Smooth muscle cell (in vitro differentiated cells): ENCODE measurements at regions not wholly inside any gene's neighbourhood (a gene's known extent, or its start where the extent isn't known, plus 50 kb on each side); places are given as distances from the start of the nearest gene placed in this dataset.

ENCODE experiments used
- DNase-seq: peaks from one replicate; lab custom pipeline; 2025; ENCODE audit not compliant: unreplicated experiment; lab: John Stamatoyannopoulos, UW
- H2AFZ ChIP-seq: fragments of 200-600 bp; sonication (generic); 2 replicates; pipeline ENCODE4 v1.6.0; 2016; ENCODE audit warnings: antibody characterized with exemption, low read depth, mild to moderate bottlenecking
- H3F3A ChIP-seq: fragments of 200-600 bp; sonication (generic); 2 replicates; pipeline ENCODE4 v1.6.0; 2017; ENCODE audit warnings: antibody characterized with exemption, low read depth
- H3K27ac ChIP-seq: fragments of 200-600 bp; sonication (generic); 2 replicates; pipeline ENCODE4 v1.5.1; 2016; ENCODE audit warnings: low read depth, mild to moderate bottlenecking
- H3K27me3 ChIP-seq: fragments of 200-600 bp; sonication (generic); 2 replicates; pipeline ENCODE4 v1.6.1; 2016; ENCODE audit warnings: low read depth, mild to moderate bottlenecking
- H3K36me3 ChIP-seq: fragments of 200-600 bp; sonication (generic); 2 replicates; pipeline ENCODE4 v1.5.1; 2016; ENCODE audit warnings: low read depth
- H3K4me1 ChIP-seq: fragments of 200-600 bp; sonication (generic); 2 replicates; pipeline ENCODE4 v1.5.1; 2016; ENCODE audit warnings: low read depth
- H3K4me2 ChIP-seq: fragments of 200-600 bp; sonication (generic); 2 replicates; pipeline ENCODE4 v1.6.0; 2016; ENCODE audit warnings: mild to moderate bottlenecking
- H3K4me3 ChIP-seq: fragments of 200-600 bp; sonication (generic); 2 replicates; pipeline ENCODE4 v1.5.1; 2016; ENCODE audit warnings: mild to moderate bottlenecking
- H3K79me2 ChIP-seq: fragments of 200-600 bp; sonication (generic); 2 replicates; pipeline ENCODE4 v1.6.0; 2016; ENCODE audit warnings: low read depth, mild to moderate bottlenecking
- H3K9ac ChIP-seq: fragments of 200-600 bp; sonication (generic); 2 replicates; pipeline ENCODE4 v1.6.0; 2016; ENCODE audit warnings: low read depth
- H3K9me3 ChIP-seq: fragments of 200-600 bp; sonication (generic); replicated peaks from 2 replicates; pipeline ENCODE4 v1.5.1; 2016; ENCODE audit warnings: low read depth
- H4K20me1 ChIP-seq: fragments of 200-600 bp; sonication (generic); 2 replicates; pipeline ENCODE4 v1.6.0; 2016; ENCODE audit warnings: low read depth
- WGBS: methylation state at CpG from one replicate; pipeline ENCODE4 v1.1.7; 2016; ENCODE audit warnings: low lambda C conversion rate; 5-methylcytosine and 5-hydroxymethylcytosine counted together
- TF ChIP-seq, protein P1 (sequence below): fragments of 200-600 bp; sonication (generic); IDR thresholded peaks from 2 replicates; pipeline ENCODE4 v1.5.1; 2017; ENCODE audit warnings: borderline replicate concordance, mild to moderate bottlenecking, antibody characterized with exemption; ENCODE audit not compliant: insufficient read depth, poor library complexity, severe bottlenecking

DNA sequence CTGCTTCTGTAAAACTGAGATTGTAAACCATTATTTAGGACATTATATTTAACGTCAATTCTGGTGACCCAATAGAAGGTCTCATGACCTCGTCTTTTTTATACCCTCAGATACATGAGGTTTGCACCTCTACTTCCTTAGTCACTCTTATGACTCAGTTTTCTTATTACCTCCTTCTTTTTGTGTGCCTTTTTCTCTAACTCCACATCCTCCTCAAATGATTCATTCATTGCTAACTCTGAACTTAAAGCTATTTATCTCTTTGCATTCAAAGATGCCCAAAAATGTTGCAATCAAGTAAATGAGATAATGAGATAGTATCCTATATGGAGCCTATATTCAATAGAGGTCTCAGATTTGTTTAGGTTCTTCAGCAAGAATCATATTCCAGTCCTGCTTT, 121.0 kb upstream of the KYNU start:
- no peak overlapping the region for H2AFZ ChIP-seq
- H3K4me1 ChIP-seq = no peaks in the 10 kb centered on the region
- no peaks in the 10 kb centered on the region for H4K20me1 ChIP-seq
- H3K27me3 ChIP-seq = no peaks in the 10 kb centered on the region
- WGBS = 57% methylated on average over 2 of the region's 2 CpGs
- TF ChIP-seq, protein P1, sequence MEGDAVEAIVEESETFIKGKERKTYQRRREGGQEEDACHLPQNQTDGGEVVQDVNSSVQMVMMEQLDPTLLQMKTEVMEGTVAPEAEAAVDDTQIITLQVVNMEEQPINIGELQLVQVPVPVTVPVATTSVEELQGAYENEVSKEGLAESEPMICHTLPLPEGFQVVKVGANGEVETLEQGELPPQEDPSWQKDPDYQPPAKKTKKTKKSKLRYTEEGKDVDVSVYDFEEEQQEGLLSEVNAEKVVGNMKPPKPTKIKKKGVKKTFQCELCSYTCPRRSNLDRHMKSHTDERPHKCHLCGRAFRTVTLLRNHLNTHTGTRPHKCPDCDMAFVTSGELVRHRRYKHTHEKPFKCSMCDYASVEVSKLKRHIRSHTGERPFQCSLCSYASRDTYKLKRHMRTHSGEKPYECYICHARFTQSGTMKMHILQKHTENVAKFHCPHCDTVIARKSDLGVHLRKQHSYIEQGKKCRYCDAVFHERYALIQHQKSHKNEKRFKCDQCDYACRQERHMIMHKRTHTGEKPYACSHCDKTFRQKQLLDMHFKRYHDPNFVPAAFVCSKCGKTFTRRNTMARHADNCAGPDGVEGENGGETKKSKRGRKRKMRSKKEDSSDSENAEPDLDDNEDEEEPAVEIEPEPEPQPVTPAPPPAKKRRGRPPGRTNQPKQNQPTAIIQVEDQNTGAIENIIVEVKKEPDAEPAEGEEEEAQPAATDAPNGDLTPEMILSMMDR = no peak
- DNase-seq = no peak
- H3K9me3 ChIP-seq = no peaks in the 10 kb centered on the region
- no peaks in the 10 kb centered on the region for H3K79me2 ChIP-seq
- H3K9ac ChIP-seq = no peak overlapping the region
- H3F3A ChIP-seq = no peaks in the 10 kb centered on the region
- no peak overlapping the region for H3K4me2 ChIP-seq
- H3K4me3 ChIP-seq = no peak overlapping the region
- H3K27ac ChIP-seq = no peak overlapping the region
- no peaks in the 10 kb centered on the region for H3K36me3 ChIP-seq

DNA sequence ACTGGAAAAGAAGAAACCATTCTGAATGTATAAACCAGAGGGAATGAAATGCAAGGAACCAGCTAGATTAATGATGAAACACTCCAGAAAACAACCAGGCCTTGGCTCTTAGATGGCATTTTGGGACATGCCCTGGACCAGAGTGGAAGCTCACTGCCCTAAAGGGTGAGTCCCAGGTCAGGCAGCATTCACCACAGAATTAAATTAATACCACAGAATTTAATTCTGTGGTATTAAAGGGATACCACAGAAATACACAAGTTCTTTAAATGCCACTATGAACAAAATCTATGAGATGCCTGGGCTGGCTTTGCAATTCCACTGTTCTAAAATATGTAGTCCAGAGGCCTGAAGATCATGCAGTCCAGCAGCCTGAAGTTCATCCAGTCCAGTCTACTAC, 122.3 kb upstream of the KYNU start:
- Histone ChIP-seq H3F3A (no peaks in the 10 kb centered on the region), H3K4me2 (no peak overlapping the region), H2AFZ (no peak overlapping the region), H3K27me3 (no peaks in the 10 kb centered on the region), H3K4me3 (no peak overlapping the region), H3K4me1 (no peaks in the 10 kb centered on the region), H3K27ac (no peak overlapping the region), H4K20me1 (no peaks in the 10 kb centered on the region), H3K36me3 (no peaks in the 10 kb centered on the region), H3K9ac (no peak overlapping the region), H3K79me2 (no peaks in the 10 kb centered on the region), H3K9me3 (no peaks in the 10 kb centered on the region)
- no peak for DNase-seq
- TF ChIP-seq, protein P1 = no peak

DNA sequence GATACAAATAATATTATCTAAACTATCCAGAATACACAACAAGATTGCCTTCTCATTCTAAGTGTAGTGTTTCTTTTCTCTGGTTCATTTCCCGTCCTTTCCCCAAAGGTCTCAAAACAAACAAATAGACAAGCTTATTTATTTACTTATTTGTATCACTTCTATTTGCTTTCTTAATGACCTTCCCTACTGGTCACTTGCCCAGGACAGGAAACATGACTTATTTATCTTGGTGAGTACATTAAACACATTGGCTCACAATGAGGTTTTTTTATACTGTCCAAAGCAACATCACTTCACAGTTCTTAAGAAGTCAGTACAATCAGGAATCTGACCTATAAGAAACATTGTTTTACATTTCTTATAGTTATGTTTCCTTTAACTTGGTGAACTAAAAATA, 123.3 kb upstream of the KYNU start:
- no peaks in the 10 kb centered on the region for H3F3A ChIP-seq
- no peaks in the 10 kb centered on the region for H3K36me3 ChIP-seq
- H3K79me2 ChIP-seq = no peaks in the 10 kb centered on the region
- DNase-seq = no peak
- H2AFZ ChIP-seq = no peak overlapping the region
- H4K20me1 ChIP-seq = no peaks in the 10 kb centered on the region
- H3K4me2 ChIP-seq = no peak overlapping the region
- H3K9me3 ChIP-seq = no peaks in the 10 kb centered on the region
- H3K9ac ChIP-seq = no peak overlapping the region
- no peaks in the 10 kb centered on the region for H3K27me3 ChIP-seq
- TF ChIP-seq, protein P1 = no peak
- no peak overlapping the region for H3K4me3 ChIP-seq
- no peaks in the 10 kb centered on the region for H3K4me1 ChIP-seq
- 86% methylated on average over 1 of the region's 1 CpG for WGBS
- no peak overlapping the region for H3K27ac ChIP-seq

DNA sequence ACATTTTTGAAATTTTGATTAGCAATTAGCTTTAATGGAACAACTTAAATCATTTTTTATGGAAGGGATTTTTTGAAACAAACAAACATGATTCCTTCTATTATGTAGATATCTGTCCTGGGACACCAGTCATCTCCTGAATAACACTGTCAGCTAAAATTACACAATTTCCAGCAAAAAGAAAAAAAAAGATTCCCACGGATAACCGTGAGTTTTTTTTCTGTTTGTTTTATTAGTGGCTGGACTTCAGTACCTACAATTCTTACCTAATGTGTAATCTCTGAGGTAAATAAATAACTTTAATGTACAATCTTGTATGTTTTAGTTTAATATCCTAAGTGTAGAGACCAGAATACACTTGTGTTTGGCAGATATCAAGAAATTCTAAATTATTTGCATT, 126.6 kb upstream of the KYNU start:
- Histone ChIP-seq H3K36me3 (no peaks in the 10 kb centered on the region), H3K4me3 (no peak overlapping the region), H3K9ac (no peak overlapping the region), H3K4me2 (no peak overlapping the region), H3F3A (no peaks in the 10 kb centered on the region), H2AFZ (no peak overlapping the region), H3K4me1 (no peaks in the 10 kb centered on the region), H3K9me3 (no peaks in the 10 kb centered on the region), H3K79me2 (no peaks in the 10 kb centered on the region), H3K27me3 (no peaks in the 10 kb centered on the region), H4K20me1 (no peaks in the 10 kb centered on the region), H3K27ac (no peak overlapping the region)
- 92% methylated on average over 2 of the region's 2 CpGs for WGBS
- TF ChIP-seq, protein P1 = no peak
- DNase-seq = no peak
